Omental fat pad (tissue), 3 donors: ENCODE measurements at regions not wholly inside any gene's neighbourhood (a gene's known extent, or its start where the extent isn't known, plus 50 kb on each side); places are given as distances from the start of the nearest gene placed in this dataset.

ENCODE experiments used
- ATAC-seq: fragments of 150-250 bp; one replicate; pipeline ENCODE4 v1.9.1; 2016; ENCODE audit warnings: mild to moderate bottlenecking, moderate library complexity; ENCODE audit not compliant: low FRiP score
- DNase-seq: peaks from one replicate; pipeline ENCODE4 v3.0.0-alpha.2; 2019; ENCODE audit warnings: low spot score
- TF ChIP-seq, protein P1 (sequence below), 3 donors: fragments of 450-650 bp; IDR thresholded peaks; one replicate each; pipeline ENCODE4 v1.5.1; 2016 to 2017; ENCODE audit warnings: antibody characterized with exemption in 3 of 3, mild to moderate bottlenecking in 3 of 3, moderate library complexity in 2 of 3

DNA sequence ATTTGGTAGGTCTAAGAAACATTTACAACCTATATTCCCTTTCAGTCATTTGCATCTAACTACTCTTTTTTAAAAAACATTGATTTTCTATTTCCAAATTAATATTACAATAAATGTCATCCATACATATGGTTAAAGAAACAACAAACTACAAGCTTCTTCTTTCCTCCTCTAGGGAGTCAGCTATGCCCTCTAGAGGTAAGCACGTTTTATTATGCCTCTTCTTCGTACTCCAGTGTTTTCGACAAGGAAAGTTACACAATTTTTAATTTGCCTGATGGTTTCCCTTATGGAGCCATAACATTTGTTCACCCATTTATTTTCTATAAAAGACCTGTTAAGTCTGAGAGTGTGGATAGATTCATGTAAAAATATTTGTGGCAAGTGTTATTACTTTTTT, 183.4 kb upstream of the CDH7 start:
- TF ChIP-seq, protein P1, sequence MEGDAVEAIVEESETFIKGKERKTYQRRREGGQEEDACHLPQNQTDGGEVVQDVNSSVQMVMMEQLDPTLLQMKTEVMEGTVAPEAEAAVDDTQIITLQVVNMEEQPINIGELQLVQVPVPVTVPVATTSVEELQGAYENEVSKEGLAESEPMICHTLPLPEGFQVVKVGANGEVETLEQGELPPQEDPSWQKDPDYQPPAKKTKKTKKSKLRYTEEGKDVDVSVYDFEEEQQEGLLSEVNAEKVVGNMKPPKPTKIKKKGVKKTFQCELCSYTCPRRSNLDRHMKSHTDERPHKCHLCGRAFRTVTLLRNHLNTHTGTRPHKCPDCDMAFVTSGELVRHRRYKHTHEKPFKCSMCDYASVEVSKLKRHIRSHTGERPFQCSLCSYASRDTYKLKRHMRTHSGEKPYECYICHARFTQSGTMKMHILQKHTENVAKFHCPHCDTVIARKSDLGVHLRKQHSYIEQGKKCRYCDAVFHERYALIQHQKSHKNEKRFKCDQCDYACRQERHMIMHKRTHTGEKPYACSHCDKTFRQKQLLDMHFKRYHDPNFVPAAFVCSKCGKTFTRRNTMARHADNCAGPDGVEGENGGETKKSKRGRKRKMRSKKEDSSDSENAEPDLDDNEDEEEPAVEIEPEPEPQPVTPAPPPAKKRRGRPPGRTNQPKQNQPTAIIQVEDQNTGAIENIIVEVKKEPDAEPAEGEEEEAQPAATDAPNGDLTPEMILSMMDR (IDR thresholded peaks at IDR 0.05) = no peak
- DNase-seq = no peak
- no peak for ATAC-seq

- no peak for ATAC-seq
- DNase-seq = no peak
- TF ChIP-seq, protein P1 (IDR thresholded peaks at IDR 0.05) = no peak
These were observed 202.5 kb upstream of the CDH7 start for GRCh38 chr18:65548316-65548715.

GRCh38 chr18:65547046-65547445, 203.8 kb upstream of the CDH7 start:
- no peak for ATAC-seq
- DNase-seq = no peak
- TF ChIP-seq, protein P1 (IDR thresholded peaks at IDR 0.05) = no peak

DNA sequence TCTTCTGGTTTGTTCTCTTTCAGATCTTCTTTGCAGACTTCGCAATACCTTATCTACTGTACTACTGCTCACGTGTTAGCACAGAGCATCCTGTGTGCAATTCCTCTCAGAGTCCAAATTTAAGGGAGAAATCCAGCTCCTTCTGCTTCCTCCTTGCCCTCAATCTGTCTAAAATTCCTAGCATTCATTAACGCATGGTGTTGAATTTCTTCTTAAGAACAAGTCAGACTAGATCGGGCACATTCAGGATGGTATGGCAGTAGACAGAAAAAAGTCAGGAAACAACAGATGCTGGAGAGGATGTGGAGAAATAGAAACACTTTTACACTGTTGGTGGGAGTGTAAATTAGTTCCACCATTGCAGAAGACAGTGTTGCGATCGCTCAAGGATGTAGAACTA, 206.1 kb upstream of the CDH7 start:
- ATAC-seq = no peak
- TF ChIP-seq, protein P1 (IDR thresholded peaks at IDR 0.05) = no peak
- no peak for DNase-seq

DNA sequence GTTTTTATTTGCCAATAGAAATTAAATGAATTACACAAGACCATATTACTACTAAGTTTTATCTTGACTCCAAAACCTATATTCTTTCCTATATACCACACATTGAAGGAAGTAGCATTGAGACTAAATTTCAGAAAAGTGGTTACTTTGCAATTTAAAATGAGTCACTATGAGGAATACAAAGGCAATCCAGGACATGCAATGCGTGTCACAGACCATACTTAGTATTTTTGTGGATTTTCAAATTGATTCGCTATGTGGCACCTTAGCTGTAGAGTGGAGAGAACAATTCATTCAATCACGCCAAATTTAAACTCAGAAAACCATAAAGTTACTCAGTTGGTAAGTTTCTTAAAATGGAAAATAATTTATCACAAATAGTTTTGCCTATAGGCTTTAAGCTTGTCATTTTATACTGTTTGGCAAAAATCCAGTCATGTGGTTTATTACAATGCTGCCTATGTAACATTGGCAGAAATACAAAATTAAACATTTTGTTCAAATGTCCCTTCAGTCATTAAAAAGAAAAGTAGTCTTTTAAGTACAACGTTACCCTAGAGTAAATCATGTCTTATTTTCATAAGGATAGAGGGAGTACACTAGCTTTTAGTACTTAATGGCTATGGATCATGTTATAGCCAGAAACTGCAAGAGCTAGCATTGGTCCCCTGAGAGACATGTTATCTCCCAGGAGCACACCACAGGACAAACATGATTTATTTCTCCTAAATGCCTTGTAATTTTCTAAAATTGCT, 222.8 kb upstream of the CDH7 start:
- TF ChIP-seq, protein P1 (IDR thresholded peaks at IDR 0.05) = no peak
- DNase-seq = no peak
- ATAC-seq = no peak

DNA sequence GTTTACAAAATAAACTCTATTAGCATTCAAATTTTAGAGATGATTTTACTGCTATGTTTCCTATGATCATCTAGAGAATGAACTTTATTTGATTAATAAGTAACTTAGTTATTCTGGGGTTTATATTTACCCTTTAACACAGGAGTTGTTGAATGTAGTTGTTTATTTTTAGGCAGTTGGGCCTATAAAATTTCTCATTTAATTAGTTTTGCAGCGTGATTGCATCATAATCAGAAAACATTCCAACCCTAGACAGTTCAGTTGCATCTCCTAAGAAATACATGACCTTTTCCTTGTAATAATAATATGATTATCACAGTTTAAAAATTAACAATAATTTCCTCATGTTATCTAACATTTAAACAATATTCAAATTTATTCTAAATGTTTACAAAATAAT, 224.7 kb upstream of the CDH7 start:
- TF ChIP-seq, protein P1 (IDR thresholded peaks at IDR 0.05) = no peak
- DNase-seq = no peak
- ATAC-seq = no peak

- DNase-seq (no peak), ATAC-seq (no peak)
- TF ChIP-seq, protein P1 (IDR thresholded peaks at IDR 0.05) = no peak
These were observed 227.4 kb upstream of the CDH7 start for GRCh38 chr18:65523461-65523860.
